ENCODE measurements at regions not wholly inside any gene's neighbourhood (a gene's known extent, or its start where the extent isn't known, plus 50 kb on each side); places are given as distances from the start of the nearest gene placed in this dataset.

GRCh38 chr5:92494508-92494907, 1086.5 kb downstream of the NR2F1-AS1 start:
- H3K14ac ChIP-seq (ENCODE audit: low read length) = no peak overlapping the region
- no peak overlapping the region for H3K4me3 ChIP-seq (ENCODE audit: low read depth, low read length)
- H3K4me2 ChIP-seq (ENCODE audit: low read length) = no peak overlapping the region
- no peak overlapping the region for H3K23ac ChIP-seq (ENCODE audit: low read length)
- H4K12ac ChIP-seq (ENCODE audit: low read depth, low read length) = no peak overlapping the region
- no peaks in the 10 kb centered on the region for H3K79me1 ChIP-seq (ENCODE audit: low read length)
- no peak overlapping the region for H2BK120ac ChIP-seq (ENCODE audit: insufficient read depth, low read length, poor library complexity)
- no peaks in the 10 kb centered on the region for H3K9me3 ChIP-seq (ENCODE audit: insufficient read depth, low read depth, low read length)
- no peak overlapping the region for H2AFZ ChIP-seq (ENCODE audit: insufficient read depth, low read length, poor library complexity)
- peak in 1 of 2 donors; percentile 2 for DNase-seq
- no peak overlapping the region for H2BK12ac ChIP-seq (ENCODE audit: low read length)
- no peak overlapping the region for H2BK5ac ChIP-seq (ENCODE audit: low read depth, low read length, poor library complexity)
- no peak overlapping the region for H4K8ac ChIP-seq (ENCODE audit: low read depth, low read length)
- no peak overlapping the region for H3K27ac ChIP-seq (ENCODE audit: low read depth, low read length)
- WGBS (ENCODE audit: extremely low coverage, insufficient coverage, insufficient read length) = no CpG with 5 or more reads among the region's 5 CpGs
- H3K4me1 ChIP-seq (ENCODE audit: control insufficient read depth in 1 of 2, insufficient read depth in 2 of 2, low read length in 2 of 2) = no peaks in the 10 kb centered on the region
- H4K91ac ChIP-seq (ENCODE audit: low read depth, low read length) = no peak overlapping the region
- no peak overlapping the region for H3K9ac ChIP-seq (ENCODE audit: low read length)
- no peak overlapping the region for H2AK5ac ChIP-seq (ENCODE audit: low read length)
- no peaks in the 10 kb centered on the region for H3K79me2 ChIP-seq (ENCODE audit: control insufficient read depth, insufficient read depth, low read length, poor library complexity)
- H3K27me3 ChIP-seq (ENCODE audit: insufficient read depth, low read length) = no peaks in the 10 kb centered on the region
- H3K4ac ChIP-seq (ENCODE audit: low read depth, low read length) = no peak overlapping the region
- H3K36me3 ChIP-seq (ENCODE audit: control insufficient read depth in 1 of 2, insufficient read depth in 2 of 2, low read length in 2 of 2) = no peaks in the 10 kb centered on the region
- no peak overlapping the region for H3K18ac ChIP-seq (ENCODE audit: low read length)

DNA sequence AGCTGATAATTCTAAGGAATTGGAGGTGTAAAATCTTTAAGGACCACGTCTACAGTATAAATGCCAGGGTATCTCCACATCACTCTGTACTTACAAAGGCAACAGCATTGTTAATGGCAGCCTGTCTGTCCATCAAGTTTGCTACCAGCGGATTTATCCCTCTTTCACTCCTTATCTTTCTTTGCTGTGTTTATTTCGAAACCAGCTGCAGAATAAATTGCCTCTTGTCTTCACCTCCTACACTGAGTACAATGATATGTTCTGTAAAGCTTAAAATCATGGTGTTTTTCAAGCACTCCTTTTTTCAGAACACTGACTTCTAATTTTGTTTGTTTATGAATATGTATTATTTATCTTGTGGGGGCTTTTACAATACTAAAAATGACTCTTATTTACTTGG, 1088.1 kb downstream of the NR2F1-AS1 start:
- Histone ChIP-seq H2BK120ac (ENCODE audit: insufficient read depth, low read length, poor library complexity) (no peak overlapping the region), H4K12ac (ENCODE audit: low read depth, low read length) (no peak overlapping the region), H3K4me2 (ENCODE audit: low read length) (no peak overlapping the region), H3K18ac (ENCODE audit: low read length) (no peak overlapping the region), H3K27me3 (ENCODE audit: insufficient read depth, low read length) (no peaks in the 10 kb centered on the region), H3K9me3 (ENCODE audit: insufficient read depth, low read depth, low read length) (no peaks in the 10 kb centered on the region), H3K79me2 (ENCODE audit: control insufficient read depth, insufficient read depth, low read length, poor library complexity) (no peaks in the 10 kb centered on the region), H3K14ac (ENCODE audit: low read length) (no peak overlapping the region), H3K79me1 (ENCODE audit: low read length) (no peaks in the 10 kb centered on the region), H4K91ac (ENCODE audit: low read depth, low read length) (no peak overlapping the region), H3K27ac (ENCODE audit: low read depth, low read length) (no peak overlapping the region), H3K4me1 (ENCODE audit: control insufficient read depth in 1 of 2, insufficient read depth in 2 of 2, low read length in 2 of 2) (no peaks in the 10 kb centered on the region), H3K4ac (ENCODE audit: low read depth, low read length) (no peak overlapping the region), H3K4me3 (ENCODE audit: low read depth, low read length) (no peak overlapping the region), H2BK12ac (ENCODE audit: low read length) (no peak overlapping the region), H2BK5ac (ENCODE audit: low read depth, low read length, poor library complexity) (no peak overlapping the region), H2AK5ac (ENCODE audit: low read length) (no peak overlapping the region), H3K23ac (ENCODE audit: low read length) (no peak overlapping the region), H2AFZ (ENCODE audit: insufficient read depth, low read length, poor library complexity) (no peak overlapping the region), H4K8ac (ENCODE audit: low read depth, low read length) (no peak overlapping the region), H3K36me3 (ENCODE audit: control insufficient read depth in 1 of 2, insufficient read depth in 2 of 2, low read length in 2 of 2) (no peaks in the 10 kb centered on the region), H3K9ac (ENCODE audit: low read length) (no peak overlapping the region)
- DNase-seq = no peak
- WGBS (ENCODE audit: extremely low coverage, insufficient coverage, insufficient read length) = no CpG with 5 or more reads among the region's 3 CpGs

- Histone ChIP-seq H4K91ac (ENCODE audit: low read depth, low read length) (no peak overlapping the region), H3K23ac (ENCODE audit: low read length) (no peak overlapping the region), H3K14ac (ENCODE audit: low read length) (no peak overlapping the region), H4K12ac (ENCODE audit: low read depth, low read length) (no peak overlapping the region), H3K4me1 (ENCODE audit: control insufficient read depth in 1 of 2, insufficient read depth in 2 of 2, low read length in 2 of 2) (no peaks in the 10 kb centered on the region), H2BK120ac (ENCODE audit: insufficient read depth, low read length, poor library complexity) (no peak overlapping the region), H3K36me3 (ENCODE audit: control insufficient read depth in 1 of 2, insufficient read depth in 2 of 2, low read length in 2 of 2) (no peaks in the 10 kb centered on the region), H3K4ac (ENCODE audit: low read depth, low read length) (no peak overlapping the region), H2AK5ac (ENCODE audit: low read length) (no peak overlapping the region), H2AFZ (ENCODE audit: insufficient read depth, low read length, poor library complexity) (no peak overlapping the region), H3K27ac (ENCODE audit: low read depth, low read length) (no peak overlapping the region), H3K27me3 (ENCODE audit: insufficient read depth, low read length) (no peaks in the 10 kb centered on the region), H3K4me2 (ENCODE audit: low read length) (no peak overlapping the region), H3K9ac (ENCODE audit: low read length) (no peak overlapping the region), H2BK5ac (ENCODE audit: low read depth, low read length, poor library complexity) (no peak overlapping the region), H3K18ac (ENCODE audit: low read length) (no peak overlapping the region), H3K79me1 (ENCODE audit: low read length) (no peaks in the 10 kb centered on the region), H2BK12ac (ENCODE audit: low read length) (no peak overlapping the region), H3K4me3 (ENCODE audit: low read depth, low read length) (no peak overlapping the region), H4K8ac (ENCODE audit: low read depth, low read length) (no peak overlapping the region), H3K9me3 (ENCODE audit: insufficient read depth, low read depth, low read length) (no peaks in the 10 kb centered on the region), H3K79me2 (ENCODE audit: control insufficient read depth, insufficient read depth, low read length, poor library complexity) (no peaks in the 10 kb centered on the region)
- DNase-seq = no peak
These were observed 1096.5 kb downstream of the NR2F1-AS1 start for GRCh38 chr5:92484484-92484883.

DNA sequence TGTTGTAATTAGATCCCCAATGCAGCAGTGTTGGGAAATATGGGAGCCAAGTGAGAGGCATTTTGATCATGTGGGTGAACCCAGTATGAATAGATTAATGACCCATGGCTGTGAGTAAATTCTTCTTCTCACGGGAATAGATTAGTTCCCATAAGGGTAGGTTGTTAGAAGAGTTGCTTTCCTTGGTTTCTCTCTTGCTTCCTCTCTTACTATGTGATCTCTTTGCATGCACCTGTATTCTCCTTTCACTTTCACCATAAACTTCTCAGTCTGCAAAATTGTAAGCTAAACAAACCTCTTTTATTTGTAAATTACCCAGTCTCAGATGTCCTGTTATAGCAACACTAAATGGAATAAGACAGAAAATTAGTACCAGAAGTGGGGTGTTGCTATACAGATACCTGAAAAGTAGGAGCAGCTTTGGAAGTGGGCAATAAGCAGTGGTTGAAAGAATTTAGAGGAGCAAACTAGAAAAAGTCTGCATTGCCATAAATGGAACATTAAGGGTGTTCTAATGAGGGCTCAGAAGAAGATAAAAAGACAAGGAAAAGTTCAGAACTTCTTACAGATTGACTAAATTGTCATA, 1090.0 kb upstream of the ARRDC3 start:
- H2AK5ac ChIP-seq (ENCODE audit: low read length) = no peak overlapping the region
- DNase-seq = no peak
- no peaks in the 10 kb centered on the region for H3K27me3 ChIP-seq (ENCODE audit: insufficient read depth, low read length)
- no peaks in the 10 kb centered on the region for H3K79me2 ChIP-seq (ENCODE audit: control insufficient read depth, insufficient read depth, low read length, poor library complexity)
- H2BK5ac ChIP-seq (ENCODE audit: low read depth, low read length, poor library complexity) = no peak overlapping the region
- H3K14ac ChIP-seq (ENCODE audit: low read length) = no peak overlapping the region
- no peak overlapping the region for H2BK120ac ChIP-seq (ENCODE audit: insufficient read depth, low read length, poor library complexity)
- H3K27ac ChIP-seq (ENCODE audit: low read depth, low read length) = no peak overlapping the region
- H4K8ac ChIP-seq (ENCODE audit: low read depth, low read length) = no peak overlapping the region
- H3K18ac ChIP-seq (ENCODE audit: low read length) = no peak overlapping the region
- H2BK12ac ChIP-seq (ENCODE audit: low read length) = no peak overlapping the region
- no peaks in the 10 kb centered on the region for H3K79me1 ChIP-seq (ENCODE audit: low read length)
- no peak overlapping the region for H4K12ac ChIP-seq (ENCODE audit: low read depth, low read length)
- H3K9ac ChIP-seq (ENCODE audit: low read length) = no peak overlapping the region
- no peak overlapping the region for H3K4ac ChIP-seq (ENCODE audit: low read depth, low read length)
- H2AFZ ChIP-seq (ENCODE audit: insufficient read depth, low read length, poor library complexity) = no peak overlapping the region
- no peaks in the 10 kb centered on the region for H3K36me3 ChIP-seq (ENCODE audit: control insufficient read depth in 1 of 2, insufficient read depth in 2 of 2, low read length in 2 of 2)
- H3K4me3 ChIP-seq (ENCODE audit: low read depth, low read length) = no peak overlapping the region
- H3K9me3 ChIP-seq (ENCODE audit: insufficient read depth, low read depth, low read length) = peaks cover 2% of the 10 kb centered on the region
- H3K23ac ChIP-seq (ENCODE audit: low read length) = no peak overlapping the region
- H4K91ac ChIP-seq (ENCODE audit: low read depth, low read length) = no peak overlapping the region
- no CpG with 5 or more reads among the region's 1 CpG for WGBS (ENCODE audit: extremely low coverage, insufficient coverage, insufficient read length)
- H3K4me1 ChIP-seq (ENCODE audit: control insufficient read depth in 1 of 2, insufficient read depth in 2 of 2, low read length in 2 of 2) = peaks cover 0 to 2% of the 10 kb centered on the region in 2 experiments
- H3K4me2 ChIP-seq (ENCODE audit: low read length) = no peak overlapping the region
